Activated naive CD8-positive, alpha-beta T cell treated with anti-CD3 and anti-CD28 coated beads, Interleukin-2, amount 50 U/mL, for 24 hours (primary cell): ENCODE measurements at regions not wholly inside any gene's neighbourhood (a gene's known extent, or its start where the extent isn't known, plus 50 kb on each side); places are given as distances from the start of the nearest gene placed in this dataset.
A peak's percentile ranks its signal among the peaks of the same experiment; 100 is the strongest.

ENCODE experiments used
- ATAC-seq: fragments of 150-1000 bp; cut with Tn5 transposase; one replicate; pipeline ENCODE4 v1.10.0; 2021
- DNase-seq: peaks from one replicate; pipeline ENCODE4 v3.0.0; 2021
- H3K27ac Mint-ChIP-seq: one replicate; pipeline ENCODE4 v1.8.0; 2021; ENCODE audit warnings: mild to moderate bottlenecking, mixed read lengths
- H3K27me3 Mint-ChIP-seq: one replicate; pipeline ENCODE4 v1.8.0; 2021; ENCODE audit warnings: mixed read lengths
- H3K36me3 Mint-ChIP-seq: one replicate; pipeline ENCODE4 v1.8.0; 2021; ENCODE audit warnings: low read depth, mixed read lengths
- H3K4me1 Mint-ChIP-seq: one replicate; pipeline ENCODE4 v1.8.0; 2021; ENCODE audit warnings: mixed read lengths
- H3K4me3 Mint-ChIP-seq: one replicate; pipeline ENCODE4 v1.8.0; 2021; ENCODE audit warnings: mild to moderate bottlenecking, moderate library complexity, mixed read lengths
- H3K9me3 Mint-ChIP-seq: one replicate; pipeline ENCODE4 v1.8.0; 2021; ENCODE audit warnings: mixed read lengths

- H3K9me3 Mint-ChIP-seq: peaks cover 10% of the 10 kb centered on the region
- ATAC-seq: peak; percentile 78
- no peaks in the 10 kb centered on the region for H3K4me1 Mint-ChIP-seq
- DNase-seq: no peak
- no peak overlapping the region for H3K27ac Mint-ChIP-seq
- H3K27me3 Mint-ChIP-seq: no peaks in the 10 kb centered on the region
- no peaks in the 10 kb centered on the region for H3K36me3 Mint-ChIP-seq
- no peak overlapping the region for H3K4me3 Mint-ChIP-seq
Measured at GRCh38 chr1:87224201-87224600, 104.5 kb upstream of the LMO4 start.

- Mint-ChIP-seq H3K27ac (no peak overlapping the region), H3K4me3 (no peak overlapping the region), H3K27me3 (no peaks in the 10 kb centered on the region), H3K36me3 (no peaks in the 10 kb centered on the region), H3K4me1 (no peaks in the 10 kb centered on the region), H3K9me3 (peaks cover 10% of the 10 kb centered on the region)
- ATAC-seq: no peak
- DNase-seq: no peak
Measured at GRCh38 chr1:87225171-87225570, 103.5 kb upstream of the LMO4 start.

DNA sequence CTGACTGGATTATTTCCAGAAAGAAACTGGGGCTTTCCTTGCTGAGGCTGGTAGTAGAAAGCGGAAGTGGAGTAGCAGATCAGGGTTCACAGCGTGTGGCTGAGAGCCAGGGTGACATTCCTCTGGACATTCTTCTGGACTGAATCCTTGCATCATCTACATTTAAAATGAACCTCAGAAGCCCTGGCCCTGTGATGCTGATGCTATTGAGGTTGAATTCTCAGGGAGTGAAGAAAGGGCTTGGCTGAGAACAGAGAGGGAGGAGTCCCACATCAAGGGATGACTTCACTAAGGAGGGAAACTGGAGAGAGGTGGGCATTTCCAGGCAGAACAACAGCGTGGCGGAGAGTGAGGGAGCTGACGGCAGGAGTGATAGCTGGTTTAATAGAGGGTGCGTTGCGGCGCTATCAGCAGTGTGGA lies 102.3 kb upstream of the LMO4 start:
- no peak overlapping the region for H3K27ac Mint-ChIP-seq
- no peaks in the 10 kb centered on the region for H3K36me3 Mint-ChIP-seq
- peaks cover 10% of the 10 kb centered on the region for H3K9me3 Mint-ChIP-seq
- ATAC-seq (no peak), DNase-seq (no peak)
- H3K4me1 Mint-ChIP-seq: no peaks in the 10 kb centered on the region
- no peaks in the 10 kb centered on the region for H3K27me3 Mint-ChIP-seq
- H3K4me3 Mint-ChIP-seq: no peak overlapping the region

DNA sequence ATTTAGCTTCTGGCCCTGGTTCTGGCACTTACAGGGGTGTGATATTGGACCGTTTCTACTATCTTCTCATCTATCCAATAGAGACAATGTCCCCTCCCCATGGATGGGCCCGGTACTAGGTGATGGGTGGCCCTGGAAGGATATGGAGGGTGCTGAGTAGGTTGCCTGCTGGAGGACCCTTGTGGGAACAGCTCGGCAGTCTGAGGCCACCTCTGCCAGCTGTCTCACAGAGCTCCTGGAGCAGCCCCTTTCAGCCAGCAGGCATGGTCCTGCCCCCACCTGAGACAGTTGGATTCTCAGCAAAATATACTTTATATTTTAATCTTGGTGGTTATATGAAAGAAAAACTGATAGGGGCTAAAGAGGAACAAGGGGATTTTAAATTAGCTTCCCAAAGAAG lies 101.0 kb upstream of the LMO4 start:
- ATAC-seq: no peak
- Mint-ChIP-seq H3K4me3 (no peak overlapping the region), H3K27ac (no peak overlapping the region), H3K36me3 (no peaks in the 10 kb centered on the region), H3K4me1 (no peaks in the 10 kb centered on the region), H3K9me3 (peaks cover 10% of the 10 kb centered on the region), H3K27me3 (no peaks in the 10 kb centered on the region)
- DNase-seq: no peak

GRCh38 chr1:87230501-87230900 lies 98.2 kb upstream of the LMO4 start:
- no peak overlapping the region for H3K27ac Mint-ChIP-seq
- no peak overlapping the region for H3K4me3 Mint-ChIP-seq
- no peaks in the 10 kb centered on the region for H3K36me3 Mint-ChIP-seq
- no peak for DNase-seq
- H3K9me3 Mint-ChIP-seq: no peaks in the 10 kb centered on the region
- no peak for ATAC-seq
- H3K27me3 Mint-ChIP-seq: no peaks in the 10 kb centered on the region
- no peaks in the 10 kb centered on the region for H3K4me1 Mint-ChIP-seq

GRCh38 chr1:87231703-87232367 lies 96.8 kb upstream of the LMO4 start:
- H3K4me1 Mint-ChIP-seq: no peaks in the 10 kb centered on the region
- H3K27ac Mint-ChIP-seq: no peak overlapping the region
- DNase-seq (no peak), ATAC-seq (no peak)
- H3K27me3 Mint-ChIP-seq: peaks cover 4% of the 10 kb centered on the region
- no peaks in the 10 kb centered on the region for H3K36me3 Mint-ChIP-seq
- H3K4me3 Mint-ChIP-seq: no peak overlapping the region
- H3K9me3 Mint-ChIP-seq: no peaks in the 10 kb centered on the region

GRCh38 chr1:87236585-87236984 lies 92.1 kb upstream of the LMO4 start:
- peaks cover 13% of the 10 kb centered on the region for H3K27me3 Mint-ChIP-seq
- DNase-seq: no peak
- H3K27ac Mint-ChIP-seq: no peak overlapping the region
- ATAC-seq: no peak
- no peaks in the 10 kb centered on the region for H3K9me3 Mint-ChIP-seq
- H3K36me3 Mint-ChIP-seq: no peaks in the 10 kb centered on the region
- no peak overlapping the region for H3K4me3 Mint-ChIP-seq
- no peaks in the 10 kb centered on the region for H3K4me1 Mint-ChIP-seq

GRCh38 chr1:87239997-87240605 lies 88.6 kb upstream of the LMO4 start:
- DNase-seq (no peak), ATAC-seq (no peak)
- no peak overlapping the region for H3K27ac Mint-ChIP-seq
- no peak overlapping the region for H3K4me3 Mint-ChIP-seq
- H3K4me1 Mint-ChIP-seq: no peaks in the 10 kb centered on the region
- peaks cover 13% of the 10 kb centered on the region for H3K27me3 Mint-ChIP-seq
- no peaks in the 10 kb centered on the region for H3K9me3 Mint-ChIP-seq
- H3K36me3 Mint-ChIP-seq: no peaks in the 10 kb centered on the region

DNA sequence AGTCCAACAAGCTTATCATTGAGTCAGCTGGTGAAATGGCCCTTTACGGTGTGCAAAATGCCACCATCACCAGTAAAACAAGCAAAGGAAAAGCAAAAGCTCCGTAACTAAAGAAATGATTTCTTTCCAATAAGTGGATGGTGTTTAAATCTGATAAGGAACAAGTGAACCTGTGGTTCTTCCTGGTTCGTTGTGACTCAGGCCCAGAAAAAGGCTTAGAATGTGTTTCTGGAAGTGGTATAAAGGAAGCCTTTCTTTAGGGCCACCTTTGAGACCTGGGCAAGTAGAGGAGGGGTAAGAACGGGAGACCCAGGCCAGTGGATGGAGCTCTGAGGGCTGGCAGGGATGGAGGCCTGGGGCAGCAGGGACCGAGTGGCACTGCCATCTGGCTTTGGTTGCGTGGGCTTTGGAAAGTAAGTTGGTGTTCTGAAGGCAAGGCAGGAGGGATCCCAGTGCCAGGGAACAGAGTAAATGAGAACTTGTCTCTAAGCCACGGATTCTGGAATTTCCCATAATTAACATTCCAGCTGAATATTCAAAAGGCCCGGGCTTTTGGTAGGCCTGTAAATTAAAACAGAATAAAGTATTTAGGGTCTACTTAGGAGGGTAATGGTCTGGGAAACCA lies 87.9 kb upstream of the LMO4 start:
- H3K36me3 Mint-ChIP-seq: no peaks in the 10 kb centered on the region
- H3K4me3 Mint-ChIP-seq: no peak overlapping the region
- H3K9me3 Mint-ChIP-seq: no peaks in the 10 kb centered on the region
- ATAC-seq (no peak), DNase-seq (no peak)
- peaks cover 13% of the 10 kb centered on the region for H3K27me3 Mint-ChIP-seq
- no peak overlapping the region for H3K27ac Mint-ChIP-seq
- H3K4me1 Mint-ChIP-seq: no peaks in the 10 kb centered on the region

GRCh38 chr1:87242445-87243185 lies 86.1 kb upstream of the LMO4 start:
- DNase-seq (no peak), ATAC-seq (no peak)
- no peaks in the 10 kb centered on the region for H3K36me3 Mint-ChIP-seq
- H3K9me3 Mint-ChIP-seq: no peaks in the 10 kb centered on the region
- no peaks in the 10 kb centered on the region for H3K4me1 Mint-ChIP-seq
- no peak overlapping the region for H3K27ac Mint-ChIP-seq
- H3K27me3 Mint-ChIP-seq: peaks cover 5% of the 10 kb centered on the region
- no peak overlapping the region for H3K4me3 Mint-ChIP-seq

DNA sequence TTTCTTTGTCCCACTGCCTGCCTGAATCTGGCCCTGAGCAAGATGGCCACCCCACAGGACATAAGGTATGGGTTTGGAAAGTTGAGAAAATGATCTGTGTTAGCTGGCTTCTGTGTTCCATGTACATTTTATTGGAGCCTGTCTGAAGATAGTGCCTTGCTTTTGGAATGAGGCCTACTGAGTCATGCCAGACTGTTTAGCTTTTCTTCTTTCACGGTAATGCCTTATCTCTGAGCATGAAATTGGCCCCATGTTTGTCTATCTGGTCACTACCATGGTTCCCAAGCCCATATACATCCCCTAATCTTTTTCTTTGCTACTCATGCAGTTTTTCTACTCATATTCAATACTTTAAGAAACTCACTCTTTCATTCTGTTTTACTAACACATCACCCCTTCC lies 85.1 kb upstream of the LMO4 start:
- Mint-ChIP-seq H3K27me3 (peaks cover 4% of the 10 kb centered on the region), H3K36me3 (no peaks in the 10 kb centered on the region), H3K4me3 (no peak overlapping the region), H3K27ac (no peak overlapping the region), H3K9me3 (peaks cover 7% of the 10 kb centered on the region), H3K4me1 (no peaks in the 10 kb centered on the region)
- no peak for ATAC-seq
- no peak for DNase-seq

DNA sequence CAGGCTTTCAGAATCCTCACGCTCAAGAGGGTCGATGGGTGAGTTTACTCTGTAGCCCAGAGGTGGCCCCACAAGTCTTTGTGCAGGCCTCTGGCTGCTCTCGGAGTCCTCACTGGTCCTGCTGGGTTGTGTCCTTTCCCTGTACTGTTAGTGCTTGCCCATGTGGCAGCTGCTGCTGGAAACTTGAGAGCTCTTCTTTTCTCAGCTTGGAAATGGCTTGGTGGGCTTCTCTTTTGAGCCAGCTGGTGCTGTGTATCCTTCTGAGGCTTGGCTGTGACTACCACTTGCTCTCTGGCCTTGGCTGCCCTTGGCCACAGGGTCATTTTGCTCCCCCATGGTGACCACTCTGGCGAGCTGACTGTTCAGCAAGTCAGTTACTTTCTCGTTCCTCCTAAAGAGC lies 82.2 kb upstream of the LMO4 start:
- no peak for DNase-seq
- Mint-ChIP-seq H3K9me3 (peaks cover 7% of the 10 kb centered on the region), H3K27me3 (peaks cover 16% of the 10 kb centered on the region), H3K4me1 (no peaks in the 10 kb centered on the region), H3K27ac (no peak overlapping the region), H3K4me3 (no peak overlapping the region), H3K36me3 (no peaks in the 10 kb centered on the region)
- ATAC-seq: no peak

GRCh38 chr1:87249803-87250202 lies 78.9 kb upstream of the LMO4 start:
- H3K4me1 Mint-ChIP-seq: no peaks in the 10 kb centered on the region
- H3K4me3 Mint-ChIP-seq: no peak overlapping the region
- no peak for DNase-seq
- H3K36me3 Mint-ChIP-seq: no peaks in the 10 kb centered on the region
- H3K27me3 Mint-ChIP-seq: peaks cover 30% of the 10 kb centered on the region
- H3K9me3 Mint-ChIP-seq: peaks cover 12% of the 10 kb centered on the region
- ATAC-seq: no peak
- H3K27ac Mint-ChIP-seq: no peak overlapping the region

DNA sequence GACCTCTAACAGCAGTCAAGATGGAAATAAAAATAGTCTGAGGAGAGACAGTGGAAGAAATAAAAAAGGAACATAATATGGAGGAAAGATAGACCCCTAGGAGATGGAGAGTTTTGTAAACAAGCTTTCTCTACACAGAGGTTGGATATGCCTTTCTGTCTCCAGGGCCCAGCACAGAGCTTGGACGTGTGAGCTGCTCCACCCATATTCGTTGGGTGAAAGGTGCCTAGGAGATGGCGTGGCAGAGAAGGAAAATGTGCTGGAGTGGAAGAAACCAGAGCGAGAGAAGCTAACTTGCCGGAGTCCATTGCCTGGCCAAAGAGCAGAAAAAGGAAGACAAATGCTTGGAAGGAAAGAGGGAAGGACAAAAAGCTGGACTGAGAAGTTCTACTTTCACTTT lies 78.3 kb upstream of the LMO4 start:
- H3K9me3 Mint-ChIP-seq: peaks cover 12% of the 10 kb centered on the region
- H3K4me1 Mint-ChIP-seq: no peaks in the 10 kb centered on the region
- H3K36me3 Mint-ChIP-seq: no peaks in the 10 kb centered on the region
- DNase-seq (no peak), ATAC-seq (no peak)
- no peak overlapping the region for H3K4me3 Mint-ChIP-seq
- H3K27ac Mint-ChIP-seq: no peak overlapping the region
- H3K27me3 Mint-ChIP-seq: peaks cover 33% of the 10 kb centered on the region

DNA sequence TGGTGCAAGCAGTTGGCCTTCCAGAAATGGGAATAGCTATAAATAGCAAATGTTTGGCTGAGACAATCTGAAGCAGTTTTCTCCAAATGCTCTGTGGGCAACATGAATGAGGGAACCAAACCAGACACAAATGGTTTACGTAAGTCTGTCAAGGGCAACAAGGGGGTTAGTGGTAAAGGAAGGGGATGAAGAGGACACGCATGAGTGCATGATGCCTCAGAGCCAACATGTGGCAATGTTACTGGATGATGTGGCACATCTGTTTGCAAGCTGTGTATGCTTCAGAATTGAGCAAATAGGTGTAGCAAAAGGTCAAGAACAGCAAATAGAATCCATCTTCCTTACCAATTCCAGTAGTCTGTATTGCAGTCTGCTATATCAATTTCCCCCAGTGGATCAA lies 76.3 kb upstream of the LMO4 start:
- DNase-seq (no peak), ATAC-seq (no peak)
- no peaks in the 10 kb centered on the region for H3K36me3 Mint-ChIP-seq
- no peak overlapping the region for H3K4me3 Mint-ChIP-seq
- H3K4me1 Mint-ChIP-seq: no peaks in the 10 kb centered on the region
- H3K27me3 Mint-ChIP-seq: peaks cover 36% of the 10 kb centered on the region
- H3K9me3 Mint-ChIP-seq: peaks cover 12% of the 10 kb centered on the region
- H3K27ac Mint-ChIP-seq: no peak overlapping the region
